ENCODE measurements at regions not wholly inside any gene's neighbourhood (a gene's known extent, or its start where the extent isn't known, plus 50 kb on each side); places are given as distances from the start of the nearest gene placed in this dataset.

DNA sequence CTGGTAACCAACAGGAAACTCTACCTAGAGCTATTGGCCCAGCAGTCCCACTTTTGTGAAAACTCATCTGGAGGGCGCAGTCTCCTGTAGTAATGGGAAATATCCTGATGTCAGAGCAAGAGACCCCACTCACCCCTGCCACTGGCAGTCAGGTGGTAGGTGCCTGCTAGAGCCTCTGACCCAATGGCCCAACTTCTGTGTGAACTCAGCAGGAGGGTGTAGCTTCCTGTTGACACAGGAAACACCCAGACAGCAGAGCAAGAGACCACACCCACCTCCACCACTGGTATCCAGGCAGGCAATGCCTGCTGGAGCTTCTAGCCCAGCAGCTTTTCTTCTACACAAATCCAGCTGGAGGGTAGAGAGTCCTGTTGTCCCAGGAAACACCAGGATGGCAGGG lies 1176.8 kb upstream of the PRR20A start:
- Histone ChIP-seq H3K27ac (ENCODE audit: low read depth, low read length) (no peak overlapping the region), H3F3A (ENCODE audit: control insufficient read depth, insufficient read depth) (no peaks in the 10 kb centered on the region), H4K20me1 (ENCODE audit: control insufficient read depth, insufficient read depth, low read depth, low read length) (no peaks in the 10 kb centered on the region), H3K27me3 (ENCODE audit: control insufficient read depth, low read length) (no peaks in the 10 kb centered on the region), H3K4me3 (ENCODE audit: low read length) (no peak overlapping the region), H3K36me3 (ENCODE audit: control insufficient read depth, low read length) (no peaks in the 10 kb centered on the region), H3K9me3 (ENCODE audit: control insufficient read depth, insufficient read depth, low read length) (no peaks in the 10 kb centered on the region; the same call in 1 of the 2 replicates), H3K9me2 (replicated peaks; ENCODE audit: control insufficient read depth, low read length) (no peaks in the 10 kb centered on the region), H3K4me1 (ENCODE audit: control insufficient read depth, low read length) (no peaks in the 10 kb centered on the region), H3K79me2 (ENCODE audit: control insufficient read depth, low read length) (no peaks in the 10 kb centered on the region), H3K4me2 (ENCODE audit: low read length) (no peak overlapping the region)
- TF ChIP-seq EZH2phosphoT487 (IDR thresholded peaks at IDR 0.05; ENCODE audit: borderline replicate concordance, low read length) = no peak
- TF ChIP-seq, protein P1, sequence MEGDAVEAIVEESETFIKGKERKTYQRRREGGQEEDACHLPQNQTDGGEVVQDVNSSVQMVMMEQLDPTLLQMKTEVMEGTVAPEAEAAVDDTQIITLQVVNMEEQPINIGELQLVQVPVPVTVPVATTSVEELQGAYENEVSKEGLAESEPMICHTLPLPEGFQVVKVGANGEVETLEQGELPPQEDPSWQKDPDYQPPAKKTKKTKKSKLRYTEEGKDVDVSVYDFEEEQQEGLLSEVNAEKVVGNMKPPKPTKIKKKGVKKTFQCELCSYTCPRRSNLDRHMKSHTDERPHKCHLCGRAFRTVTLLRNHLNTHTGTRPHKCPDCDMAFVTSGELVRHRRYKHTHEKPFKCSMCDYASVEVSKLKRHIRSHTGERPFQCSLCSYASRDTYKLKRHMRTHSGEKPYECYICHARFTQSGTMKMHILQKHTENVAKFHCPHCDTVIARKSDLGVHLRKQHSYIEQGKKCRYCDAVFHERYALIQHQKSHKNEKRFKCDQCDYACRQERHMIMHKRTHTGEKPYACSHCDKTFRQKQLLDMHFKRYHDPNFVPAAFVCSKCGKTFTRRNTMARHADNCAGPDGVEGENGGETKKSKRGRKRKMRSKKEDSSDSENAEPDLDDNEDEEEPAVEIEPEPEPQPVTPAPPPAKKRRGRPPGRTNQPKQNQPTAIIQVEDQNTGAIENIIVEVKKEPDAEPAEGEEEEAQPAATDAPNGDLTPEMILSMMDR (IDR thresholded peaks at IDR 0.05; ENCODE audit: low read depth, low read length, poor library complexity, severe bottlenecking) = no peak

DNA sequence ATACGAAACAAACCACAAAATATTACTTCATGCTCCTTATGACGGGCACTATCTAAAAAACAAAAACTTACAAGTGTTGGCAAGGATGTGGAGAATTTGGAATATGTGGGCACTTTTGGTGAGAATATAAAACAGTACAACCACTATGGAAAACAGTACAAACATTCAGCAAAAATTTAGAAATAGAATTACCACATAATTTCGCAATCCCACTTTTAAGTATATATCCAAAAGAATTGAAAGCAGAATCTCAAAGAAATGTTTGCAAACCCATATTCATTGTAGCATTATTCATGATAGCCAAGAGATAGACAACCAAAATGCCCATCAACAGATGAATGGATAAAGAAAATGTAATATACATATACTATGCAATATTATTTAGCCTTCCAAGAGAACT lies 1173.7 kb upstream of the PRR20A start:
- TF ChIP-seq EZH2phosphoT487 (IDR thresholded peaks at IDR 0.05; ENCODE audit: borderline replicate concordance, low read length) = no peak
- TF ChIP-seq, protein P1 (IDR thresholded peaks at IDR 0.05; ENCODE audit: low read depth, low read length, poor library complexity, severe bottlenecking) = no peak
- H3K27me3 ChIP-seq (ENCODE audit: control insufficient read depth, low read length) = no peaks in the 10 kb centered on the region
- H4K20me1 ChIP-seq (ENCODE audit: control insufficient read depth, insufficient read depth, low read depth, low read length) = no peaks in the 10 kb centered on the region
- no peaks in the 10 kb centered on the region for H3K9me2 ChIP-seq (replicated peaks; ENCODE audit: control insufficient read depth, low read length)
- H3K27ac ChIP-seq (ENCODE audit: low read depth, low read length) = no peak overlapping the region
- H3K79me2 ChIP-seq (ENCODE audit: control insufficient read depth, low read length) = no peaks in the 10 kb centered on the region
- no peaks in the 10 kb centered on the region for H3K36me3 ChIP-seq (ENCODE audit: control insufficient read depth, low read length)
- no peak overlapping the region for H3K4me3 ChIP-seq (ENCODE audit: low read length)
- no peak overlapping the region for H3K4me2 ChIP-seq (ENCODE audit: low read length)
- no peaks in the 10 kb centered on the region for H3K4me1 ChIP-seq (ENCODE audit: control insufficient read depth, low read length)
- no peaks in the 10 kb centered on the region; the same call in 1 of the 2 replicates for H3K9me3 ChIP-seq (ENCODE audit: control insufficient read depth, insufficient read depth, low read length)
- H3F3A ChIP-seq (ENCODE audit: control insufficient read depth, insufficient read depth) = no peaks in the 10 kb centered on the region

DNA sequence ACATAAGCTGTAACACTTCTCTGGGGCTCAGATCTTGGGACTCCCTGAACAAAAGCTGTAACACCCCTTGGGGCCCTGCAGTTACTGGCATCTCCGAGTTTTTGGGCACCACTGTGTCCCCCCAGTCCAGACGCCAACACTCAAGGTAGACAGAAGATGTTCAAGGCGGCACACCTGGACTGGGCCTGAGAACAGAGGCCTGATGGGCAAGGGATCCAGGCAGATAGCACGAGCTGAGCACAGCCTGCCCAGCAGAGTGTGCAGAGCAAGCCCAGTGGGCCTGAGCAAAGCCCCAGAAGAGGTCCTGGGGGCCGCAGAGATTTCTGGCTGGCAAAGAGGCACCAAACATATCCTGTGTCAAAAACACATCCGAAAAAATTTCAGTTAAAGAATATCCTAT lies 1163.3 kb upstream of the PRR20A start:
- Histone ChIP-seq H3K4me3 (ENCODE audit: low read length) (no peak overlapping the region), H4K20me1 (ENCODE audit: control insufficient read depth, insufficient read depth, low read depth, low read length) (no peaks in the 10 kb centered on the region), H3K9me2 (replicated peaks; ENCODE audit: control insufficient read depth, low read length) (no peaks in the 10 kb centered on the region), H3K36me3 (ENCODE audit: control insufficient read depth, low read length) (no peaks in the 10 kb centered on the region), H3K4me2 (ENCODE audit: low read length) (no peak overlapping the region), H3K27me3 (ENCODE audit: control insufficient read depth, low read length) (no peaks in the 10 kb centered on the region), H3F3A (ENCODE audit: control insufficient read depth, insufficient read depth) (no peaks in the 10 kb centered on the region), H3K9me3 (ENCODE audit: control insufficient read depth, insufficient read depth, low read length) (peaks cover 5% of the 10 kb centered on the region; the same call in 1 of the 2 replicates), H3K4me1 (ENCODE audit: control insufficient read depth, low read length) (no peaks in the 10 kb centered on the region), H3K27ac (ENCODE audit: low read depth, low read length) (no peak overlapping the region), H3K79me2 (ENCODE audit: control insufficient read depth, low read length) (no peaks in the 10 kb centered on the region)
- TF ChIP-seq, protein P1 (IDR thresholded peaks at IDR 0.05; ENCODE audit: low read depth, low read length, poor library complexity, severe bottlenecking) = no peak
- no peak for TF ChIP-seq EZH2phosphoT487 (IDR thresholded peaks at IDR 0.05; ENCODE audit: borderline replicate concordance, low read length)
